Aorta (tissue), 5 donors: ENCODE measurements at regions not wholly inside any gene's neighbourhood (a gene's known extent, or its start where the extent isn't known, plus 50 kb on each side); places are given as distances from the start of the nearest gene placed in this dataset.

Experiments
- ATAC-seq: fragments of 200-7000 bp; cut with Tn5 transposase; one replicate; pipeline ENCODE4 v1.9.1; 2022; ENCODE audit warnings: moderate library complexity; ENCODE audit not compliant: low FRiP score
- DNase-seq, 2 donors: peaks; one replicate each; pipeline ENCODE4 v3.0.0-alpha.2; 2020
- H3K27ac ChIP-seq, 2 donors: one replicate each; pipeline ENCODE4 v1.5.1; 2013; ENCODE audit warnings: low read length in 2 of 2, mild to moderate bottlenecking in 2 of 2, moderate library complexity in 2 of 2, control low read depth in 1 of 2, inconsistent platforms in 1 of 2, low read depth in 1 of 2
- H3K27me3 ChIP-seq, 2 donors: one replicate each; pipeline ENCODE4 v1.6.1; 2013; ENCODE audit warnings: control low read depth in 1 of 2, low read length in 1 of 2, mild to moderate bottlenecking in 1 of 2, moderate library complexity in 1 of 2; ENCODE audit not compliant: insufficient read depth in 2 of 2, control insufficient read depth in 1 of 2
- H3K36me3 ChIP-seq, 2 donors: one replicate each; pipeline ENCODE4 v1.6.1; 2013; ENCODE audit warnings: control low read depth in 1 of 2, low read length in 1 of 2, mild to moderate bottlenecking in 1 of 2; ENCODE audit not compliant: insufficient read depth in 2 of 2, control insufficient read depth in 1 of 2
- H3K4me1 ChIP-seq, 2 donors: one replicate each; pipeline ENCODE4 v1.6.1; 2013; ENCODE audit warnings: low read length in 2 of 2, control low read depth in 1 of 2, mild to moderate bottlenecking in 1 of 2, moderate library complexity in 1 of 2; ENCODE audit not compliant: insufficient read depth in 2 of 2, control insufficient read depth in 1 of 2
- H3K4me3 ChIP-seq, 2 donors: one replicate each; pipeline ENCODE4 v1.5.1; 2013; ENCODE audit warnings: low read length in 2 of 2, control low read depth in 1 of 2, mild to moderate bottlenecking in 1 of 2
- H3K9me3 ChIP-seq: one replicate; pipeline ENCODE4 v1.6.1; 2013; ENCODE audit warnings: mild to moderate bottlenecking, low read length; ENCODE audit not compliant: control insufficient read depth
- WGBS, 2 donors: extraction: QIAGEN DNeasy Blood & Tissue Kit; methylation state at CpG; one replicate each; pipeline ENCODE4 v1.1.7; 2013; 5-methylcytosine and 5-hydroxymethylcytosine counted together
- intact Hi-C, 2 donors: fragments of 100-400 bp; cut with DNase I; formaldehyde crosslinking; loops; one replicate each; pipeline versions ENCODE4 v1.14.2 to v1.15.0; 2022
- donor health status: healthy with polysubstance abuse.
- donor health status: Bipolar disorder and iron deficiency.
- donor health status: DM: no; HTN: no; CAD: no.
- donor health status: DM: no; HTN: no; CAD: no.
- donor health status: DM: yes; HTN: yes; CAD: no.

DNA sequence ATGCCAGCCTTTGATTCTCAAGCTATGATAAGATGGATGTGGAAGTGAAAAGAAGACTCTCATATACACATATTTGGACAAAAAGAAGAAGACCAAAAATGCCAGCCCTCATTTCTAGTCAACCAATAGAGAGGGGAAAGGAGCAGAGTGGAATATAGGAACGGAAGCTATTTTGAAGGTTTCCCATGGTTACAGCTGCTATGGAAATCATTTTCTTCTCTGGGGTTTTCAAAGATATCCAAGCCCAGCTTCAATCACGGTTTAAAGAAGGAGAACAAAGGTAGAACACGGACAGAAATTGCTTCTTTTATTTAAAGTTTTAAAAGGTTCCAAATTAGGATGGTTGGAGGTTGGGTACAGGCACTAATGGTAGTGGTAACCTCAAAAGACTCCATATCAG, 181.0 kb upstream of the PRICKLE2 start:
- H3K36me3 ChIP-seq: no peaks in the 10 kb centered on the region
- WGBS, 2 donors: 74 to 76% methylated on average over 3 of the region's 3 CpGs
- no peaks in the 10 kb centered on the region for H3K4me1 ChIP-seq
- H3K27ac ChIP-seq: no peak overlapping the region
- H3K27me3 ChIP-seq: no peaks in the 10 kb centered on the region
- intact Hi-C loops: no loop called here
- H3K9me3 ChIP-seq: peaks cover 1% of the 10 kb centered on the region
- ATAC-seq: no peak
- no peak for DNase-seq
- no peak overlapping the region for H3K4me3 ChIP-seq

DNA sequence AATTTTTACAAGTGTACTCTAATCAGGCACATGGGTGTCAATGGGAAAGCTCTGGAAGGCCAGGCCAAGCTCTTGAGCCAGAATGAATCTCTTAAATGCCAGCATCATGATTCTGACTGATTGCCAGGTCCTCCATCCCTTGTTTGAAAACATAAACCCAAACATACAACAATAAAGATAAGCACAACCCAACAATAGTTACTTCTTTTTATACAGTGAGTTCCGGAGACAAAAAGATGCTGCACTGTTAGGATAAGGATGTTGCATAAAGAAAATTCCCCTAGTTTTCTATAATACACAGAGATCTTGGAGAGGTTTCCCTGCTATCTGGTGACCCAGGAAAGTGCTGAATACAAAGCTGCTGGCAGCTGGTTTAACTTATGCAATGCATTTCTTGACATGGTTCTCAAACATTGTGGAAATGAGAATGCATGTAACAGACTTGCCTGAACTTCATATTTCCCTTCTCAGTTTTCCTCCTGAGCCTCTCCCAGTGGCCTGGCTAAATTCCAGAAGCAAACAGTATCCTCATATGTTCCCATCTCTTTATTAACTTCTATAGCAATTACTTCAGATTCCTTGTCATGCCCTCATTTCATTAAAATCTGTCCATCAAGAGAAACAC, 180.1 kb upstream of the PRICKLE2 start:
- no peak overlapping the region for H3K27ac ChIP-seq
- 90 to 94% methylated on average over 1 of the region's 1 CpG for WGBS, 2 donors
- DNase-seq (no peak), ATAC-seq (no peak)
- H3K4me3 ChIP-seq: no peak overlapping the region
- H3K9me3 ChIP-seq: peaks cover 1% of the 10 kb centered on the region
- no peaks in the 10 kb centered on the region for H3K4me1 ChIP-seq
- no peaks in the 10 kb centered on the region for H3K27me3 ChIP-seq
- intact Hi-C loops: no loop called here
- H3K36me3 ChIP-seq: no peaks in the 10 kb centered on the region

GRCh38 chr3:64400706-64401105, 175.4 kb upstream of the PRICKLE2 start:
- no peak for ATAC-seq
- no peak overlapping the region for H3K27ac ChIP-seq
- no peak overlapping the region for H3K4me3 ChIP-seq
- intact Hi-C loops: loop anchor here (2.0 to 5.0 kb wide), 2 partner anchors 82 to 370 kb away; no protein-coding TSS in a partner anchor
- no peak for DNase-seq
- no peaks in the 10 kb centered on the region for H3K36me3 ChIP-seq
- no peaks in the 10 kb centered on the region for H3K27me3 ChIP-seq
- H3K9me3 ChIP-seq: no peaks in the 10 kb centered on the region
- 87 to 89% methylated on average over 3 of the region's 3 CpGs for WGBS, 2 donors
- H3K4me1 ChIP-seq: no peaks in the 10 kb centered on the region

- no peaks in the 10 kb centered on the region for H3K27me3 ChIP-seq
- intact Hi-C loops: loop anchor here in 1 of 2 donors (1.0 kb wide), 1 partner anchor 368 kb away; no protein-coding TSS in a partner anchor
- H3K4me3 ChIP-seq: no peak overlapping the region
- no peaks in the 10 kb centered on the region for H3K4me1 ChIP-seq
- ATAC-seq (peak; percentile 81), DNase-seq (no peak)
- H3K9me3 ChIP-seq: no peaks in the 10 kb centered on the region
- H3K27ac ChIP-seq: no peak overlapping the region
- H3K36me3 ChIP-seq: no peaks in the 10 kb centered on the region
These were observed 174.0 kb upstream of the PRICKLE2 start for GRCh38 chr3:64399205-64399800.

DNA sequence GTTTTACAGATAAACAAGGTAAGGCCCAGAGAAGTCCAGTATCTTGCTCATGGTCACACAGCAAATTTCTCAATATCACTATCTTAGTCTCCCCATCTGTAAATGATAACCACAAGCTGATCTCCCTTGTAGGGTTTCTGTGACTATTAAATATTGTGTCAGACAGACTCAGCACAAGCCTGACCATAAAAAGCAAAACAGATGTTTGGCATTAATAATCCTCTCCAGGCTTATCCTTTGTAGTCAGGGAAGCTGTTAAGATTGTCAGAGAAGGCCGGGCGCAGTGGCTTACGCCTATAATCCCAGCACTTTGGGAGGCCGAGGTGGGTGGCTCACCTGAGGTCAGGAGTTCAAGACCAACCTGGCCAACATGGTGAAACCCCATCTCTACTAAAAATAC, 173.2 kb upstream of the PRICKLE2 start:
- intact Hi-C loops: no loop called here
- no peak overlapping the region for H3K27ac ChIP-seq
- H3K4me3 ChIP-seq: no peak overlapping the region
- WGBS, 2 donors: 82 to 86% methylated on average over 4 of the region's 4 CpGs
- DNase-seq (no peak), ATAC-seq (peak; percentile 8)
- no peaks in the 10 kb centered on the region for H3K36me3 ChIP-seq
- no peaks in the 10 kb centered on the region for H3K9me3 ChIP-seq
- no peaks in the 10 kb centered on the region for H3K4me1 ChIP-seq
- H3K27me3 ChIP-seq: no peaks in the 10 kb centered on the region

DNA sequence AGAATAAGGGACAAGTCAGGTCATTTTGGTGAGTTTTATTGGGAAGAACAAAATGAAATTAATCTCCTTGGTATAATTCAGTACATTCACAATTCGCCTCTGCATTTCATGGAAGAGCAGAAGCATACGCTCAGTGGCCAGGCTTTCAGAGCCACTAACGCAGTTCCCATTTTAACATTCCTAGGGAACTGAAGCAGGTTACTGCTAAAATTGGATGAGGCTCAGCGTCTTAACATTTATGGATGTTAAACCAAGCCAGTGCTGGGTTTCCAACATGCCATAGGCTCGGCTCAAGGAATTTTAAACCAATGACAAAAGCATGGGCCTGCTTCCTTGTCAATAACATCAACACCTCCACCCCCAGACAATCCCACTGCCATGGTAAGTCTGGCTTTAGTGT, 172.7 kb upstream of the PRICKLE2 start:
- DNase-seq (no peak), ATAC-seq (no peak)
- Histone ChIP-seq H3K4me1 (no peaks in the 10 kb centered on the region), H3K27me3 (no peaks in the 10 kb centered on the region), H3K9me3 (no peaks in the 10 kb centered on the region), H3K4me3 (no peak overlapping the region), H3K27ac (no peak overlapping the region), H3K36me3 (no peaks in the 10 kb centered on the region)
- intact Hi-C loops: no loop called here
- WGBS, 2 donors: 54 to 60% methylated on average over 5 of the region's 5 CpGs

DNA sequence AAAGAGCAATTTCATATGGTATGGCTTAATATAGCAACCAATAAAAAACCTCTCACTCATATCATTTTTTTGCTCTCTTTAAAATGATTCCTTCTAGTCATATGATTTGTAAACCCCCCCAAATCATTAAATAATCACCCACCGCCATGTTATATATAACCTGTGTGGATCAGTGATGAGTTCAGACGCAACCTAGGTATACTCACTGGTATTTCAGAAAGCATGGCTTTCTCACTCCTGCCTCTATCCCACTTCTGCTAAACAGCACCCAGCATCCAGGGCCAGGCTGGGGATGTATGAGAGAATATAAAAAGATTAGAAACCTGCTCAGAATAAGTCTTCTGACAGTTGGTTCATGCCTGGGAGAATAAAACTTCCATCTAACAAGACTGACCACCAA, 172.3 kb upstream of the PRICKLE2 start:
- intact Hi-C loops: no loop called here
- H3K36me3 ChIP-seq: no peaks in the 10 kb centered on the region
- H3K9me3 ChIP-seq: no peaks in the 10 kb centered on the region
- H3K4me1 ChIP-seq: no peaks in the 10 kb centered on the region
- no peak for ATAC-seq
- no peak overlapping the region for H3K27ac ChIP-seq
- no peak for DNase-seq
- 96 to 98% methylated on average over 2 of the region's 2 CpGs for WGBS, 2 donors
- no peak overlapping the region for H3K4me3 ChIP-seq
- no peaks in the 10 kb centered on the region for H3K27me3 ChIP-seq

- 93 to 95% methylated on average over 2 of the region's 2 CpGs for WGBS, 2 donors
- Histone ChIP-seq H3K36me3 (no peaks in the 10 kb centered on the region), H3K4me1 (no peaks in the 10 kb centered on the region), H3K9me3 (no peaks in the 10 kb centered on the region), H3K27ac (no peak overlapping the region), H3K27me3 (no peaks in the 10 kb centered on the region), H3K4me3 (no peak overlapping the region)
- intact Hi-C loops: no loop called here
- DNase-seq: no peak
- no peak for ATAC-seq
These were observed 170.2 kb upstream of the PRICKLE2 start for GRCh38 chr3:64395490-64395889.

GRCh38 chr3:64393193-64393592, 167.9 kb upstream of the PRICKLE2 start:
- DNase-seq (no peak), ATAC-seq (no peak)
- Histone ChIP-seq H3K9me3 (no peaks in the 10 kb centered on the region), H3K36me3 (no peaks in the 10 kb centered on the region), H3K27me3 (no peaks in the 10 kb centered on the region), H3K27ac (no peak overlapping the region), H3K4me3 (no peak overlapping the region), H3K4me1 (no peaks in the 10 kb centered on the region)
- intact Hi-C loops: no loop called here
- 94 to 97% methylated on average over 5 of the region's 5 CpGs for WGBS, 2 donors
